GM19023 (cell line): ENCODE measurements at regions not wholly inside any gene's neighbourhood (a gene's known extent, or its start where the extent isn't known, plus 50 kb on each side); places are given as distances from the start of the nearest gene placed in this dataset.

ENCODE experiments used
- ATAC-seq: cut with Tn5 transposase; IDR thresholded peaks from one replicate; pipeline ENCODE4 v1.9.1; 2021; ENCODE audit warnings: mild to moderate bottlenecking, moderate library complexity; ENCODE audit not compliant: unreplicated experiment

DNA sequence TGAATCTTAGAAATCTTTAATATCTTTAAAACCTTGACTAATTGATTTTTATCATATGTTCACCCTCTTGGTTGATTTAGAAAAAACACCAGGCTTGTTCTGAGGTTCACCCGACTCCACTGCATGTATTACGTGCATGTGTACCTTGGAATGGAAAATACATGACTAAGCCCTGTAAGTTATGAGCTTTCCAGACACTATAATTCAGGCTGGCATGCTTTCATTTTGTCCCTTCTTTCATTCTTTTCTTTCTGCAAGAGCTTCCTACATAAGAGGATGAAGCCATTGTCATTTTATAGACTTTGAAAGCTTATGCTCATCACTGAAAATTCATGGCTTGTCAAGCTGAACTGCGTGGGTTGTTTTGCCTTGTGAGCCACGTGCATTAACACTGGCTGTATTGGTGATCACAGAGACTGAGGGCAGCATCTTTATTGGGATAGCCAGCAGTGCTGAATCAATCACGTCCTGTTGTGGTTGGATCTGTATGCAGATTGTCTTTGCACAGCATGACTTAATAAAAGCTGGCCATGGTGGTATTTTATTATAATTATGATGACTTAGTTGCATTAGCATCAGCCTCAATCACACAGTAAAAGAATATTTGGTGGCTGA is 141.9 kb downstream of the SLIT2 start:
- ATAC-seq = no peak

DNA sequence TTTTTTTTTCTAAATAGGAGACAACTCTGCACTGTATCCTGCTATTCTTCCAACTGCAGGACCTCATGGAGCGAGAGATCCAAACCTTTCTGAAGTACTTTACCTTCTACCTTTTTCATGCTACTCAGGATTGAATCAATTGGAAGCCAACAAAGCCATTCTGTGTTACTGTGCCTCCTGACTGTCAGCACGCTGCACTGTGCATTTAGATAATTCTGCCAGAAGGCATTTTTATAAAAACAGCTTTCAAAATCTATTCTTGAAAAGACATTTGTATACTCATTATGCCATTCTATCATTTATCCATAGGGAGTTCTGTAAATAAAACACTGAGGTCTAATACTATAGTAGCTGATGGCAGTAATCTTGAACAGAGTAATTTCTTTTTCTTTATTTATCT is 142.8 kb downstream of the SLIT2 start:
- no peak for ATAC-seq

DNA sequence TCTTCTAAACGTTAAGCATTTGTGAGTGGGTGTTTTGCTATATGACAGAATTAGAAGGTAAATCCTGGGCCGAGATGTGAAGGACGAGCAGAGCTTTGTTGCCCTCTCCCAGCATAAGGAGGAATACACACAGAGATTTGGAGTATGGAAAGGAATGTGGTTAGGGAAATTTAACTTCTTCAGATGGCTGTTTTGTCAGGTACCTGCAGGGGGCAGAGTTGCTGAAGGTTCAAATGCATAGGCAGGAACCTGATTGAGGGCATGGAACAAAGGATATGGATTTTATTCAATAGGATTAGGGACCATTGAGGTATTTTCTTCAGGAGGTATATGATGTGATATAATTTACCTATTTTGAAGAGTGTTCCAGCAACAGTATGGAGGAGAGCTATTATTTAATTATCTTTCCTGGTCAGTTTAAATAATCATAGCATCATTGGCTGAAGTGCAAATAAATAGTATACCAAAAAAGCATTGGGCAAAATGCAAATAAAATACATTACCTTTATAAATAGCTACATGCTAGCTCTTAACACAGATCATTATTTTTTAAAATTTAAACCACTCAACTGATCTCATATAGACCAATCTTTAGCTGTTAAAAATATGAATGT is 143.6 kb downstream of the SLIT2 start:
- ATAC-seq = no peak

DNA sequence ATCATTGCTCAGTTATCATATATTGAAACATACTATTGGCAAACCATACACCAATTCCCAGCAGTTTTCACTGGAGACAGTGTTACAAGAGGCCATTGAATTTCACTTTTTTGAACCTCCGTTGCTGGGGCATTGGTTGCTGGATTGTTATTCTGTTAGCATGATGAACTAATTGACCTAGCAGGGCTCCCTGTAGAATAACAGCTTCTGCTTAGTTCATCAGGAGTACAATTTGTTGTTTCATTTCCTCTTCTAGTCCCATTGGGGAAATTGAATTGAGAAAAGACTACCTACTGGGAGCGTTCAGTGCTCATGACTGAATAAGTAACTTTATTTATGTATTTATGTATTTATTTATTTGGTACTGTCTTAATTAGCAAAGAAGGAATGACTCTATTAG is 151.6 kb downstream of the SLIT2 start:
- no peak for ATAC-seq

DNA sequence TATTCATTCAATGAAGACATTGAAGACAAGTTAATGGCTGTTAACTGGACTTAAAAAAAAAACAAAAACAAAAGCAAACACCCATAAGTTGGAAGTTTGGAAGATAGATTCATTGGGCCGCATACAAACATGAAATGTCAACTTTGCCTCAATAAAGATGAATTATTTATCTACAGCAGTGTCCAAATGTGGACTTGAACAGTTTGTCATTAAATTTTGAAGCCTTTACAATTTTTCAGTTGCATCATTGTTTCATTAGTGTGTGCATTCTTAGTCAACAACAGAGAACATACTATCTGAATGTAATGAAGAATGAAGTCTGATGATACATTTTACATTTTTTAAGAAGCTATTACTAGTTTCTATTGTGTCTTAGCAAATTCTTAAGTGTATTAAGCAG is 152.1 kb downstream of the SLIT2 start:
- no peak for ATAC-seq

DNA sequence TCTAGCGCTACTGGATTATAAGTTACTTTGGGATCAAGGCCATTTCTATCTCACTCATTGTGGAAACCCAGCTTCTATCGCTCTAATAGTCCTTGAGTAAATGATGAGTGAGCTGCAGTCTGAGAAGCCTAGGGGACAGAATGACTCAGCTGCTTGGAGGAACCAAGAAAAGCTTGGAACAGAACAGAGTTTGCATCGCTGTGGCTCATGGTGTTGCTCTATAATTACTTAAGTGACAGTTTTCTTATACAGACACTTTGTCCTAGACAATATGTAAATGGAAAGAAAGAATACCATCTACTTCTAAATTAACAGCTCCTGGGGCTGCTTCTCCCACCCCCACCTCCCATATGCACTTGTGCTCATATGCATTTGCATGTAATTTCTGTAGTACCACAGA is 156.9 kb downstream of the SLIT2 start:
- ATAC-seq = no peak

DNA sequence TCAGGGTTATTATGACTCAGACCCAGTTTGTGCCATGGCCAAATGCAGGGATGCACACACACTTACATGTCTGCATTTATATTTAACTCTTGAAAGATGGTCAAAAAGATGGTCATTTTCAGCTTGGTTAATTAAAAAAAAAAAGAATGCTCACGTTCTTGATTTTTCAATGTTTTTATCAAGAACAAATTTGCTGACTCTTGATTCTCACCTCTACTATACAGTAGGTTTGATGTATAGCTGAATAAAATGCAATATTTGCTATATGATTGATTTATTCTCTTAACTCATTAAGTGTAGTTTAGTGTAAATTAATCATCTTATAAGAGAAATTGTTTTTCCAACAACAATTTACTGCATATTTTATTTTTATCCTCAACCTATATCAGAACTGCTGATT is 160.4 kb downstream of the SLIT2 start:
- no peak for ATAC-seq

DNA sequence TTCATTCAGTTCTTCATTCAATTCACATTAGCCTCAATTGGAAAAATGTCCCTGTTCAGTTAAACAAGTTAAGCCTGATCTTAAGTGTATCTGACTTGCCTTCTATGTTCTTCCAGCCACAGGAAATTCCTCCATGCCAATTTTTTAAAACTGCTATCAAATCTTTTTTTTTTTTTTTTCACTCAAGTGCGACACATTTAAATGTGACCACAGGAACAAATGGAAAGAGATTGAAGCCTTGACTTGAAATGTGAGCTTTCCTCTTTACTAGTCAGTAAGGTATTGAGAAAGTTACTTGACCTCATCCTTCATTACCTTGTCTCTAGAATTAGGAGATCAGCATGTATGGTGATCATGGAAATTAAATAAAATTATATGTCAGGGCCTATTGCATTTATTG is 165.1 kb downstream of the SLIT2 start:
- no peak for ATAC-seq

DNA sequence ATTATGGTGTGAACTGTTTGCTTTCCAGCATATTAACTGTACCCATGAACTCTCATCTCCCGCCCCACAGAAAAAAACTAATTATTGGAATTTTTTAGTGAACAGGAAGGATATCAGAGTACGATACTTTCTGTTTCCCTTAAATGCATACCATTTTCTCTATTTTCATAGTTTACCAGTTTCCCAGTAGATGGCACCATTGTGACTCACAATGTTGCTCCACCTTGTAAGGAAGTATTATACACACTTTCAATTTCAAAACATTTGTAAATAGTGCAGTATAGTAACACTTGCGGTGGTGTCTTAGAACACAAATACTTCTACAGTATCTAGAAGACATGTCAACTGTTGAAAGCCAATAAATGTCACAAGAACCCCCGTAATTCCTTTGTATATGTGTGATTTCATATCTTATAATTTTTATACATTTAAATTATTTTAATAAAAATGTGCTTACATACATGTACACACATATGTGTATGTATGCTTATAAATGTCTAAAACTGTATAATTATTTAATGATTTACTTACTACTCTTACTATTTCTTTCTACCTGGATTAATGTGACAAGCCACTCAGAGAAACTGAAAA is 167.3 kb downstream of the SLIT2 start:
- peak; percentile 92 for ATAC-seq

DNA sequence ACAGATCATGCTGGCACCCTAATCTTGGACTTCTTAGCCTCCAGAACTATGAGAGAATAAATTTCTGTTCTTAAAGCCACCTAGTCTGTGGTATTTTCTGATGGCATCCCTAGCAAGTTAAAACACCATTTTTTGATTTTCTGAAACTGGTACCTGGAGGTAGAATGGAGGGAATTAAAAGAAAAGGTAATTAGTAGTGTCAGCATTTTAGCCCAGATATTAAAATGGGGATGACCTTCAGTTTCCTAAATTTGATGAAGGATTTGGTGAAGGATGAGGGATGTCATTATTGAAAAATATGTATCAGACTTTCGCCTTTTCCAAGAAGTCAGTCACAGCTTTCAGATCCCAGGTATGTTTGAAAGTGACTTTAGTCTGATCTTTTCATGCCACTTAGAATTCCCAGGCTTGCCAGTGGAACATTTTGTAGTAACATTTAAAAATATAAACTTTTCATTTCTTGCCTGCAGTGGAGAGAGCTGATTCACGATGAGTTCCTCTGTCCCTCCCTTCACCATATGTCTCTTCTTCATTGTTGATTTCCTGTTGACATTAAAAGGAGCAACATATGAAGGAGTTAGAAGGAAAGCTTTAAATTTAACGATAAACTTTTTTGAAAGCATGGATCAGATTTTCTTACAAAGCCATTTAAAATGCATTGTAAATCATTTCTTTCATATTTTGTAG is 169.4 kb downstream of the SLIT2 start:
- ATAC-seq = no peak

DNA sequence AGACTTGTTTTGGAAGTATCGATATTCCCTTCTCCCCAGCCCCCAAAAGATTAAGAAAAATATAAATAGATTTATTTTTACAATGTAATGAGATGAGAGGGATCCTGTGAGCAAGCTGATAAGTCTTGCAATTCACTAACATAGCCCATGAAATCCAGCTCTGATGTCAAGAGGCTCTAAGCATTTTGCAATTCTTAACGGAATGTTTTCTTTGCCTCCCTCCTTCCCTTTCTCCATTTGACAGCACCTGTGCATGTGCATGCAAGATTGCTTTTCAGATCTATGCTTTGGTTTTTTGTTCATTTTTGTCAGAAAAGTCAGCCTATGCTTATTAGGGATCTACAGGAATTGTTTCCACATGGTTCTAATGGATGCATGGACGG is 169.9 kb downstream of the SLIT2 start:
- no peak for ATAC-seq

DNA sequence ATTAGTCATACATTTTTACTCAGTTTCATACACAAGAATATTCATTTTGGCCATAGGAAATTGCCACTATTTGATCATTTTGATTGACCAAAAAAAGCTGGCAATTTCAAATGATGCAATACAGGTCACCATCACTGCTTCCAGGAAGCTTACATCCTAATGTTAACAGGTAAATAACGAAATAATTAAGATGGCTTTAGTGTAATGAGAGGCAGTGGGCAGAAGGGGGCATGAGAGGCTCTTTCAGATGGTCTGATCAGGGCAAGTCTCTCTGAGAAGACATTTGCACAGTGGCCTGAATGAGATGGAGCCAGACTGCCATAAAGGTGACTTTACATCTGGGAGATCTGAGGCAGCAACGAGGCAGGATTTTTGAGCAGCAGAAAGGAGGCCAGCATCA is 170.7 kb downstream of the SLIT2 start:
- ATAC-seq = peak; percentile 70

DNA sequence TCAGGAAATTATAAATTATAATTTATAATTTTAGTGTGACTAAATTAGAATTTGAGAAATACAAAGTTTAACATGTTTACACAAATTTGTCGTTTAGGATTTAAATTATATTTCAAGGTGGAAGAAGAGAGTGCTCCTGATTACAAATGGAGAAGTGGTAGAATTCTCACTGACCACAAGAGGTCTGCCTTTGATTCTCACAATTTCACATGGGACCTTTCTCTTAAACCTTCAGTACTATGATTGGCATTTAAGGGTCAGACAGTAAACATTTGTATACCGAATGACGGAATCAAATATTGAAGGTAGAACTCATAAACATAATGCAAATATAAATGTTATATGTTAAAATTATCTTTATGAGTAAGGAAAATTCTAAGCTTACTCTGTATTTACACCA is 171.7 kb downstream of the SLIT2 start:
- no peak for ATAC-seq

DNA sequence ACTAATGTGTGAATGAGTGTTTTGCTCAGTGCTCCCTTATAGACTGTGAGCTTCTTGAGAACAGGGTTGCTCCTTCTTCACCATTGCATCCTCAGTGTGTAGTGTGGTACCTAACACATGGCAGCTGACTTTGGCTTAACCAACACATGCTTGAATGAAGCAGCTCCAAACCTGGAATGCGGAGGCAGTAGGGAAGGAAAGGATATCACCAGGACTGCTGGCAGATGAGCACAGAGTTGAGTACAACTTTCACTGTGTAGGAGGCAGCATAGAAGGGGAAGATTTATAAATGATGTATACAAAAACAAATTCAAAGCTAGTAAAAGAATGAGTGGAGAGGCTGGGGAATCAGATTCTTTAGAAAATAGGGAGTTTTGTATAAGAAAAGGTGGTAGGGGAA is 174.3 kb downstream of the SLIT2 start:
- no peak for ATAC-seq

DNA sequence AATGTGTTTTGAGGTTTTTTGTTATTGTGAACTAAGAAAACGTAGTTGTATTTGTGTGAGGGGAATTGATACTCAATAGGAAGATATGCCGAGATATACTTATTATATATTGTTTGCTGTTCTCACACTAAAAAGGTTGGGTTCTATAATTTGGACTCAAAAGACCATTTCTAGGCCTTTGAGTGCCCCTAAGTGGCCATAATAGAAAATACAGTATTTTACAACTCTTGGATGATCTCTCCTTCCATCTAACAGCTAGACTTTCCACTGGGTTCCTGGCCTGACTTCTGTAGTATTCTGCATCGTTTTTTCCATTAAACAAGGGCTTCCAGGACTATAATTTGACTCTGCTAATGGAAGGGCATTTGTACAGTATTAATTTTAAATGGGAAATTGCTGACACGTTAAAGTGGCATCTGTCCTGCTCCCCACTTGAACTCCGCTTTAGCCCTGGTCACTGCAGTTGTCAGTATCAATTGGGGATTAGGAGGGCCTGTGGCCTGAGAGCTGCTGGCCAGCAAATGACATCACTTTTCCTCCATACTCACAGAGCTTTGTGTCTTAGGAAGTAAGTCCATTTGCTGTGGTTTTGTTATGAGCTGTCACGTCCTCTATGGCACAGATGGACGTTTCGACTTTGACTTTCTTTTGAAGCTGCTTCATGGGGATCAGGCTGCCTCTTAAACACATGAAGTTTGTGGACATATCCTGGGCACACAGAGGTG is 176.9 kb downstream of the SLIT2 start:
- ATAC-seq = peak; percentile 52

DNA sequence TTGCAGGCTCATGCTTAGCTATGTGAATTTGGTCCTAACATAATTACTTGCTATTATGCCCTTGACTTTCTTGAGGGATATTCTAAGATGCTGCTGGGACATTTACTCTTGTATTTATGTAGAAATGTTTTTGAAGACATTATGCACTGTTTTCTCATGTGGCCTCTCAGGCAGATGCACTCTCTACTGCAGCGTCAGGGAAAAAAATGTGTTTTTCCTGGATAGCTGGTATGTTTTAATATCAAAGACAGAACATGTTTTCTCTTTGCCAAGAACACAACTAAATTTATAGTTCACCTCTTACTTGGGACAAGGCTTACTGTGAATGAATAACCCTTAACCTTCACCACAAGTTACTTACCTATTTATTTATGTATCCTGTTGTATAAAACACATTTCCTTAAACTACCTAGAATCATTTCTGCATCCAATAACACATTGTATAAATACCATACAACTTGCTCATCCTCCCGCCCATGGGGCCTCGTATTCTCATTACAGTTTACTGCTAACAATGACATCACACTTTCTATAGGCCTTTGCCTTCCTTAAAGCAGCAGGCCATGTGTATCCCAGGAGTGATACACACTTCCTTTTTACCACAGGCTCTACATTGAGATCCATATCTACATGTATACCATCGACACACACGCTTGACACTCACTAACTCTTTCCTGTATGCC is 178.7 kb downstream of the SLIT2 start:
- no peak for ATAC-seq

DNA sequence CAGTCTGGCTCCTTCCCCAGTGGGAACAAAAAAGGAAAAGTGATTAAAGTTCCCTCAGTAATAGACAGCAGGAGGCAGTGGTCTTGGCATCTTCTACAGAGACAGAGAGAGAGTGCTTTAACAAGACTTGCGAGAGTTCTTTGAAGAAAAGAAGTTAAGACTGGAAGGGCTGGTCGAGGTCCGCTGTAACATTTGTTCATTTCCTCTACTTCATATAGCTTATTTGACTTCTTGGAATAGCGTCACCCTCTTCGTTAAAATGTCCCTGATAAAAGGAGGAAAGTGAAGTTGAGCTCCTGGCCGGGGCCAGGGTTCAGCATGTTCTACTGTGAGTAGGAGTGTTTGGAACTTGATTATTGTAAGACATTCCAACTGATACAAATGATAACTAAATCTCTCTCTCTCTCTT is 179.8 kb downstream of the SLIT2 start:
- no peak for ATAC-seq

DNA sequence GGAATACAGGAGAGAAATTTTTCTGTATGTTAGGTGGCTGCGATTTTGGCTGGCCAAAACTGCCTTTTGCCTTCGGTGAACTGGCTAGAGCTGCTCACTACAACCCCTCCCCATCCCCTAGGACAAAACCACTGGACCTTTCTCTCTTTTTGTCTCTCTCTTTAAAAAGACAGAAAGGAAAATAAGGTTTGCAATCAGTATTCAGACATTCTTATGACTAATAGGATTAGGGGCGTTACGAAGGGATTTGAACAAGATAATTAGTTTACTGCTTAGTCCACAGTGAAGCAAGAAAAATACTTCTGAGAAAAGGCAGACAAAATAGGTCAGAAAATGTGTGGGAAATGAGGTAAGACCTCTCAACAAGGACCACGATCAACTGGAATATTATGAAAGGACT is 180.4 kb downstream of the SLIT2 start:
- no peak for ATAC-seq

DNA sequence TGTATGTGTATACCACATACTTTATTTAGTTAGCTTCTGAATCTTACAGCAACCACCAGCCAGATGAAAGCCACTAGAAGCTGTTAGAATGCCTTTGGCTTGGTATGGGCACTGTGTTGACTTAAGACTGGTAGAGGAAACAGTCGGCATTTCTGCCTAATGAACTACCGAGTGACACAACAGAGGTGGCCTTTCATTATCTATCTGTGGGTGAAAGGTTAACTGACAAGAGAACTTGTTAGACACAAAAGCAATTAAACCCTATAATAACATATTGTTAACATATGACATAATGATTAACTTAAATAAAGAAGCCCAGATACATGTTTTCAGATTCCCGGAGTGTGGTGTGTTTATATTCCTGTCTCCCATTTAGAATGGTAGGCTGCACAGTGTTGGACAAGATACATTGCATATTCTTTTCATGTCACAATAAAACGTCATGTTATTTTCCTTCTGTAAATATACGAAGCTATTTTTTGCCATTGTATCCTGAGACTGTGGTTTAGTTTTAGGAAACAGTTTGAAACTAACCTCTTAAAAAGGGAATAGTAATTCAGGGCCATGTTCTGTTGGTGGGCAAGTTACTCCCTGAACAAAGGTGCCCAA is 181.5 kb downstream of the SLIT2 start:
- ATAC-seq = no peak

DNA sequence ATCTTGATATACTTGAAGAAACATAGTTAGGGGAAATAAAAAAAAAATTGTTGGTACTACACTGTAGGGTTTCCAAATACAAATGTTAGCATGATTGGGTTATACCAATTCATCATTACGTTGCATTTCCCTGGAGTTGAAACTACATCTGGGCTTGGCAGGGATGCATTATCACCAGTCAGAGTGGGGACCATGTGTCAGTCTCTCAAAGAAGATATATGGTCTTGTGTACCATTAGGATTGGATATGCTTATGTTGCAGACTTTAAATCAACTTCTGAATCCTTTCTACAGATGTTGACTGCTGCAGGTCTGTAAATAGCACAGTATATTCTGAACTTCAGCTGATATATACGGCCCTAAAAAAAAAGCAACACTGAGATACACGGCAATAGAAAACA is 188.5 kb downstream of the SLIT2 start:
- no peak for ATAC-seq
